K562 (cell line): ENCODE measurements at regions not wholly inside any gene's neighbourhood (a gene's known extent, or its start where the extent isn't known, plus 50 kb on each side); places are given as distances from the start of the nearest gene placed in this dataset.

Experiments used
- ATAC-seq: fragments of 200-7000 bp; cut with Tn5 transposase; 3 replicates; pipeline ENCODE4 v1.9.1; 2020; ENCODE audit warnings: moderate library complexity
- BruUV-seq: library from RNA; stranded (reverse); fragments of 400-500 nt; replicated peaks from 2 replicates; lab custom pipeline; 2021; lab: Mats Ljungman, UMichigan
- CTCF ChIA-PET: fragments of 300-600 bp; formaldehyde crosslinking; extraction: SDS; loops from one replicate; lab custom pipeline; 2021; ENCODE audit warnings: low intra/inter-chr PET ratio; lab: Yijun Ruan, JAX
- POLR2A ChIA-PET: fragments of 300-600, 350-650 bp; sonication (Branson Sonifier 250); formaldehyde crosslinking; extraction: SDS; loops from one replicate; lab custom pipeline; 2021; ENCODE audit warnings: antibody characterized with exemption, inconsistent platforms; lab: Yijun Ruan, JAX
- DNase-seq, 4 experiments: peaks; one replicate each; pipeline versions ENCODE4 v3.0.0 to v3.0.0-alpha.2; 2011 to 2018; ENCODE audit warnings: low spot score in 3 of 4, mixed read lengths in 3 of 4; ENCODE audit errors: extremely low read depth in 1 of 4
- FAIRE-seq: peaks from 2 replicates; lab custom pipeline; 2011; peaks lifted over from hg19 to GRCh38; lab: Jason Lieb, UNC
- H2AFZ ChIP-seq: 2 replicates; pipeline ENCODE4 v1.6.0; 2011; ENCODE audit warnings: low read depth, low read length, control low read depth, inconsistent platforms
- H3K27ac ChIP-seq: fragments of 200-600 bp; 3 replicates; pipeline ENCODE4 v1.8.0; 2011; ENCODE audit warnings: low read depth, mild to moderate bottlenecking, control low read depth, inconsistent platforms, low read length, moderate library complexity, mixed read lengths; ENCODE audit errors: extremely low read depth
- H3K27me3 ChIP-seq, 2 experiments: fragments of 300-600 bp in 1 of 2; 2 replicates in 1 of 2; 3 replicates in 1 of 2; pipeline versions ENCODE4 v1.6.0 to v1.8.0; 2011; ENCODE audit warnings: inconsistent platforms in 2 of 2, low read length in 2 of 2, mild to moderate bottlenecking in 1 of 2, mixed read lengths in 1 of 2, moderate library complexity in 1 of 2; ENCODE audit not compliant: control insufficient read depth in 2 of 2, insufficient read depth in 2 of 2
- H3K36me3 ChIP-seq: fragments of 300-600 bp; 3 replicates; pipeline ENCODE4 v1.8.0; 2011; ENCODE audit warnings: mild to moderate bottlenecking, low read length, inconsistent platforms; ENCODE audit not compliant: control insufficient read depth, insufficient read depth
- H3K4me1 ChIP-seq, 2 experiments: fragments of 200-600 bp in 1 of 2; replicated peaks in 1 of 2; 2 replicates in 1 of 2; 3 replicates in 1 of 2; pipeline versions ENCODE4 v1.5.1 to v1.8.0; 2011; ENCODE audit warnings: inconsistent platforms in 2 of 2, low read length in 2 of 2, mild to moderate bottlenecking in 1 of 2, mixed read lengths in 1 of 2, moderate library complexity in 1 of 2; ENCODE audit not compliant: control insufficient read depth in 2 of 2, insufficient read depth in 2 of 2
- H3K4me2 ChIP-seq: 2 replicates; pipeline ENCODE4 v1.6.1; 2011; ENCODE audit warnings: low read length, control low read depth, inconsistent platforms, mixed read lengths; ENCODE audit not compliant: insufficient read depth
- H3K4me3 ChIP-seq: fragments of 200-600 bp; sonication (generic), shearing (Covaris generic); 2 replicates; pipeline ENCODE4 v1.5.1; 2016; ENCODE audit warnings: control low read depth, inconsistent platforms
- H3K79me2 ChIP-seq: fragments of 200-600 bp; 3 replicates; pipeline ENCODE4 v1.8.0; 2011; ENCODE audit warnings: low read length, inconsistent platforms; ENCODE audit not compliant: control insufficient read depth, insufficient read depth
- H3K9ac ChIP-seq, 2 experiments: 2 replicates each; pipeline versions ENCODE4 v1.6.0 to v1.6.1; 2011; ENCODE audit warnings: low read depth in 2 of 2, low read length in 2 of 2, control low read depth in 1 of 2, inconsistent platforms in 1 of 2, mild to moderate bottlenecking in 1 of 2, mixed read lengths in 1 of 2; ENCODE audit not compliant: insufficient read depth in 1 of 2
- H3K9me1 ChIP-seq: one replicate; pipeline ENCODE4 v1.6.0; 2011; ENCODE audit warnings: inconsistent platforms, mild to moderate bottlenecking, low read length, moderate library complexity; ENCODE audit not compliant: control insufficient read depth, insufficient read depth
- H3K9me3 ChIP-seq: replicated peaks from 2 replicates; pipeline ENCODE4 v1.5.1; 2011; ENCODE audit warnings: low read depth, low read length, inconsistent platforms; ENCODE audit not compliant: control insufficient read depth, insufficient read depth
- H4K20me1 ChIP-seq: replicated peaks from 2 replicates; pipeline ENCODE4 v1.6.1; 2011; ENCODE audit warnings: low read length, inconsistent platforms, mixed read lengths; ENCODE audit not compliant: control insufficient read depth, insufficient read depth
- DDX20 ChIP-seq: fragments of 450-650 bp; IDR thresholded peaks from 2 replicates; pipeline ENCODE4 v1.6.1; 2016; ENCODE audit warnings: missing genetic modification characterization, low read depth, mild to moderate bottlenecking, missing compliant biosample characterization, moderate library complexity
- EWSR1 ChIP-seq: fragments of 450-650 bp; IDR thresholded peaks from 2 replicates; pipeline ENCODE4 v1.6.1; 2018; ENCODE audit warnings: borderline replicate concordance, mild to moderate bottlenecking, low read depth, moderate library complexity; ENCODE audit not compliant: partially characterized antibody
- FOXJ3 ChIP-seq: sonication (generic); formaldehyde crosslinking; IDR thresholded peaks from 2 replicates; pipeline ENCODE4 v1.4.0; 2020; ENCODE audit warnings: mild to moderate bottlenecking, missing genetic modification reagents
- HNRNPLL ChIP-seq: fragments of 200-400 bp; formaldehyde crosslinking; IDR thresholded peaks from 2 replicates; pipeline ENCODE4 v1.6.1; 2017; ENCODE audit warnings: low read length, low read depth, mild to moderate bottlenecking; ENCODE audit not compliant: poor library complexity, severe bottlenecking
- ID3 ChIP-seq, 2 experiments: fragments of 250-450 bp in 1 of 2; fragments of 450-650 bp in 1 of 2; sonication (Bioruptor Pico) in 1 of 2; IDR thresholded peaks; 2 replicates each; pipeline versions ENCODE4 v1.6.1 to v1.8.0; 2016 to 2021; ENCODE audit warnings: mild to moderate bottlenecking in 2 of 2, moderate library complexity in 2 of 2, missing compliant biosample characterization in 1 of 2, missing genetic modification characterization in 1 of 2
- PHF21A ChIP-seq: fragments of 450-650 bp; IDR thresholded peaks from 2 replicates; pipeline ENCODE4 v1.6.1; 2017; ENCODE audit warnings: low read depth, borderline replicate concordance
- POLR2AphosphoS5 ChIP-seq: IDR thresholded peaks from 2 replicates; pipeline ENCODE4 v1.6.1; 2011; ENCODE audit warnings: mild to moderate bottlenecking, low read depth, low read length, moderate library complexity; ENCODE audit not compliant: control insufficient read depth, insufficient read depth
- PYGO2 ChIP-seq: fragments of 450-650 bp; IDR thresholded peaks from 2 replicates; pipeline ENCODE4 v1.6.1; 2016; ENCODE audit warnings: mild to moderate bottlenecking, missing genetic modification characterization, moderate library complexity, missing compliant biosample characterization
- ZNF668 ChIP-seq: fragments of 250-450 bp; sonication (Bioruptor Pico); IDR thresholded peaks from 2 replicates; pipeline ENCODE4 v1.8.0; 2022; ENCODE audit warnings: mild to moderate bottlenecking, inconsistent platforms
- ZNF79 ChIP-seq: fragments of 250-450 bp; sonication (Bioruptor Pico); IDR thresholded peaks from 2 replicates; pipeline ENCODE4 v1.4.0; 2020; ENCODE audit warnings: low read depth, mild to moderate bottlenecking, moderate library complexity
- ZNF830 ChIP-seq: fragments of 250-450 bp; sonication (Bioruptor Pico); IDR thresholded peaks from 2 replicates; pipeline ENCODE4 v1.5.0; 2021; ENCODE audit warnings: mild to moderate bottlenecking
- ZSCAN32 ChIP-seq: fragments of 450-650 bp; formaldehyde crosslinking; IDR thresholded peaks from 2 replicates; pipeline ENCODE4 v1.4.0; 2020; ENCODE audit warnings: mild to moderate bottlenecking, moderate library complexity
- WGBS: fragments of 100-300 bp; shearing (Covaris generic); methylation state at CpG from one replicate; pipeline ENCODE4 v1.1.6; 2016; ENCODE audit warnings: low coverage, mixed read lengths; ENCODE audit not compliant: insufficient coverage; ENCODE audit errors: missing lambda C conversion rate; 5-methylcytosine and 5-hydroxymethylcytosine counted together
- in situ Hi-C: fragments of 300-500 bp; cut with MboI; formaldehyde crosslinking; loops from 4 replicates; pipeline ENCODE4 v1.15.0; 2018; ENCODE audit warnings: inconsistent platforms, mixed read lengths
- intact Hi-C: fragments of 100-400 bp; cut with micrococcal nuclease; formaldehyde crosslinking; loops from 2 replicates; pipeline ENCODE4 v1.14.2; 2022
- TF ChIP-seq, protein P1 (sequence below): fragments of 250-450 bp; sonication (Bioruptor Pico); IDR thresholded peaks from 2 replicates; pipeline ENCODE4 v1.9.0; 2021; ENCODE audit warnings: mild to moderate bottlenecking
- TF ChIP-seq, protein P2 (sequence below): sonication (generic); formaldehyde crosslinking; IDR thresholded peaks from 2 replicates; pipeline ENCODE4 v1.8.1; 2023; ENCODE audit warnings: mild to moderate bottlenecking, missing genetic modification reagents, moderate library complexity

- H3K27me3 ChIP-seq: no peaks in the 10 kb centered on the region
- DNase-seq (no peak), FAIRE-seq (no peak), ATAC-seq (no peak)
- no peak overlapping the region for H3K4me2 ChIP-seq
- intact Hi-C loops: no loop called here
- no peaks in the 10 kb centered on the region for H4K20me1 ChIP-seq
- H3K27ac ChIP-seq: no peak overlapping the region
- H3K79me2 ChIP-seq: no peaks in the 10 kb centered on the region
- no peak overlapping the region for H3K4me3 ChIP-seq
- in situ Hi-C loops: no loop called here
- no peaks in the 10 kb centered on the region; the same call in 1 of the 2 replicates for H3K9me3 ChIP-seq
- ChIA-PET POLR2A (no interaction called here), CTCF (no interaction called here)
- TF ChIP-seq DDX20 (tag) (no peak), ZSCAN32 (CRISPR knock-in tag) (no peak), ZNF830 (CRISPR knock-in tag) (no peak), HNRNPLL (no peak), ZNF79 (CRISPR knock-in tag) (no peak), PHF21A (no peak), PYGO2 (tag) (no peak), ID3 (CRISPR knock-in tag; IDR thresholded peaks at IDR 0.05) (no peak), ID3 (tag; IDR thresholded peaks at IDR 0.05) (no peak), POLR2AphosphoS5 (no peak), FOXJ3 (no peak), EWSR1 (no peak), ZNF668 (no peak)
- TF ChIP-seq, protein P1, sequence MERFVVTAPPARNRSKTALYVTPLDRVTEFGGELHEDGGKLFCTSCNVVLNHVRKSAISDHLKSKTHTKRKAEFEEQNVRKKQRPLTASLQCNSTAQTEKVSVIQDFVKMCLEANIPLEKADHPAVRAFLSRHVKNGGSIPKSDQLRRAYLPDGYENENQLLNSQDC (CRISPR knock-in tag): no peak
- TF ChIP-seq, protein P2, sequence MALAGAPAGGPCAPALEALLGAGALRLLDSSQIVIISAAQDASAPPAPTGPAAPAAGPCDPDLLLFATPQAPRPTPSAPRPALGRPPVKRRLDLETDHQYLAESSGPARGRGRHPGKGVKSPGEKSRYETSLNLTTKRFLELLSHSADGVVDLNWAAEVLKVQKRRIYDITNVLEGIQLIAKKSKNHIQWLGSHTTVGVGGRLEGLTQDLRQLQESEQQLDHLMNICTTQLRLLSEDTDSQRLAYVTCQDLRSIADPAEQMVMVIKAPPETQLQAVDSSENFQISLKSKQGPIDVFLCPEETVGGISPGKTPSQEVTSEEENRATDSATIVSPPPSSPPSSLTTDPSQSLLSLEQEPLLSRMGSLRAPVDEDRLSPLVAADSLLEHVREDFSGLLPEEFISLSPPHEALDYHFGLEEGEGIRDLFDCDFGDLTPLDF: no peak
- H3K4me1 ChIP-seq: no peaks in the 10 kb centered on the region
- no TSS peak for BruUV-seq
- no peaks in the 10 kb centered on the region for H3K36me3 ChIP-seq
- WGBS: 0% methylated on average over 4 of the region's 4 CpGs
- H3K9ac ChIP-seq: no peak overlapping the region
- H2AFZ ChIP-seq: no peak overlapping the region
- H3K9me1 ChIP-seq: no peaks in the 10 kb centered on the region
Measured at GRCh38 chr10:109250152-109250551, 673.2 kb downstream of the XPNPEP1 start.
